ENCODE measurements at regions not wholly inside any gene's neighbourhood (a gene's known extent, or its start where the extent isn't known, plus 50 kb on each side); places are given as distances from the start of the nearest gene placed in this dataset.

- TF ChIP-seq POLR2A (IDR thresholded peaks at IDR 0.05; ENCODE audit: low read length) = no peak
- no peak for TF ChIP-seq GATA1 (IDR thresholded peaks at IDR 0.05; ENCODE audit: low read depth, low read length)
Measured at GRCh38 chr5:163894645-163895044, 389.2 kb downstream of the MAT2B start.
